ENCODE measurements at regions not wholly inside any gene's neighbourhood (a gene's known extent, or its start where the extent isn't known, plus 50 kb on each side); places are given as distances from the start of the nearest gene placed in this dataset.

DNA sequence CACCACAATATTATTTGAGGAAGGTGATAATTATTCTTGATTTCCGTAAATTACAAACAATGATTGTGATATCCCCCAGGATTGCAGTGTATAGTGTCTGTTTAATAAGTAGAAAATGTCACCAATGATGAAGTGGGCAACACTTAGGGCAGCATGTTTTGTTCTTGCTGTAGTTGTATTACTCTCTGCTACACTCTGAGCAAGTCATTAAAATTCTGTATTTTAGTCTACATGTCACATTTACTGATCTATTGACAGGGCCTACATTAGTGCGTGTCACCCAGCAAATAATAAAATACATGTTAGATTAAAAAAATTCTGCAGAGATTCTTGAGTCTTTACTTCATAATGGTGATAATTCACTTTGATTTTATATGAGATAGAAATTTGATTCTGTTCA is 247.6 kb downstream of the TMX3 start:
- no peak for DNase-seq (ENCODE audit: low read depth)

DNA sequence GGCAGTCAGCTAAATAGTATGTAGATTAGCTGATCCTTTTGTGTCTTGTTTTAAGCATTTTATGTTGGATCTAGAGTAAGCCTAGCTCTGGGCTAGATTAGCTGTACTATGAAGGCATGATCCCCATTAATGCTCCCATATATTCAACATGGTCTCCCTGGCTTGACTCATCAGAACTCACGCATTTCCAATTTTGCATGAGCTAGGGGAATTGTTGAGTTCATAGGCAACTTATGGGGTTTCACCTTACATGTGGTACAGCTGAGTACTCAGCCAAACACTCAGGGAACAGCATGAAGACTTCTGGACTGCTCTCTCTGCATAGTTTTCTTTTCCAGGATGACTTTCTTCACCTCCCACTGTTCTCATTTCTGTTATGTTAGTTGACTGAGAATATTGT is 248.2 kb downstream of the TMX3 start:
- DNase-seq (ENCODE audit: low read depth), result no peak

DNA sequence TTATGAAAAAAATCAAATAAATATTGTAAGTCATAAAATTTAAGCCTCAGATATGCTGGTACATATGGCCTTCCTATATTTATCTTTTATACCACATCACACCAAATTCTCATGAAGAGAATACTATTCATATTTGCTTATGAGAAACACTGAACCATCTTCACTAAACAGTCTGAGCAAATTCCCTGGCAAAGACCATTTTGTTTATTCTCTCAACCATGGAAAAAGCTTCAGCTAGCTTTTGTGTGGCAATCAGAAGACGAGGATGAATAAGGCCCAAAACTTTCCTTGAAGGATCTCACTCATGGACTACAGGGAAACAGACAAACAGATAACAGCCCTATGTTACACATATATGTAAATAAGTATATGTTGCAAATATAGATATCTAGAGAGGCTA is 252.1 kb downstream of the TMX3 start:
- DNase-seq (ENCODE audit: low read depth), result no peak

DNA sequence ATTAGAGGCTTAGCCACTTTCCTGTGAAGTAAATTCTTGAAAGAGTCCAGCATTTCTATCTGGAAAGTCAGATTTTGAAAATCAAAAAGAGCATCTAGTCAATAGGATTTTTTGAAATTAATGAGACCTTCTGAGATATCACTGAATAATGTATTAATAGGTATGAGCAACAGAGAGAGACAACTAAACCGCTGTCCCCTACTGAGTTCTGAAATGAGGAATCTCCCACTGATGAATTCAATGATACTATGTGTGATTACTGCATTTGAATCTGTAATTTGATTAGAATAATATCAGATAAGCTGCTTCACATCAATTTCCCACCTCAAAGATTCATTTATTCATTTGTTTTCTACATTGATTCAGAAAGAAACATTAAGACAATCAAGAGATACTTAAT is 252.8 kb downstream of the TMX3 start:
- no peak for DNase-seq (ENCODE audit: low read depth)

DNA sequence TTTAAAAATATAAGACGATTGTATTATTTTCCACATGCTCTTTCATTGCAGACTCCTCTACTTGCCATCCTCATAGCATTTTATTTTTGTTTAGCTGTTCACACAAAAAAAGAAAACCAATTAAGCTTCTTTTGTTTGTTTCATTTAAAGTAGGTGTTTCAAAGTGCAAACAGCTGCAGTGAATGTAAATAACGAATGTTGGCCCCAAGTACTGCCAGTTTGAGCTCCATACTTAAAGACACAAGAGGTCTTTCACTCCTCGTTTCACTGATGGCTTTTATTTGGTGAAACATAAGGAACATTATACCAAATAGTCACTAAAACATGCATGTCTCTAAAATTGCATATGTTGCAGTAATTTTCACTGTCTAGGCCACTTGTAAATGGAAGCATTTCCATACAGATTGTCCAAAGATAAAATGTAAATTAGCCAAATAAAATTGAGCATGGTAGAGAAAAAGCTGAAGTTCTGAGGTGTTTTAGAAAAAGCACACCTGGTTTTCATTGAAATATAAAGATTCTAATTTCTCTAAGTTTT is 253.4 kb downstream of the TMX3 start:
- DNase-seq (ENCODE audit: low read depth), result no peak

DNA sequence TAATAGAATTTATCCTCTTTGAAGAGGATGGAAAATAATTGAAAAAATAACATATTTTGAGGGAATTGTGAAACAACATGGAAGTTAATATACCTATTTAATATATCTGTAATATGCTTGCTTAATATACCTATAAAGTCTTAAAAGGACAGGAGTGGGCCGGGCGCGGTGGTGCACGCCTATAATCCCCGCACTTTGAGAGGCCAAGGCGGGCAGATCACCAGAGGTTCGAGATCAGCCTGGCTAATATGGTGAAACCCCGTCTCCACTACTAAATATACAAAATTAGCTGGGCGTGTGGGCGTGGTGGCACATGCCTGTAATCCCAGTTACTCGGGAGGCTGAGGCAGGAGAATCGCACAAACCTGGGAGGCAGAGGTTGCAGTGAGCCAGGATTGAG is 254.9 kb downstream of the TMX3 start:
- no peak for DNase-seq (ENCODE audit: low read depth)

DNA sequence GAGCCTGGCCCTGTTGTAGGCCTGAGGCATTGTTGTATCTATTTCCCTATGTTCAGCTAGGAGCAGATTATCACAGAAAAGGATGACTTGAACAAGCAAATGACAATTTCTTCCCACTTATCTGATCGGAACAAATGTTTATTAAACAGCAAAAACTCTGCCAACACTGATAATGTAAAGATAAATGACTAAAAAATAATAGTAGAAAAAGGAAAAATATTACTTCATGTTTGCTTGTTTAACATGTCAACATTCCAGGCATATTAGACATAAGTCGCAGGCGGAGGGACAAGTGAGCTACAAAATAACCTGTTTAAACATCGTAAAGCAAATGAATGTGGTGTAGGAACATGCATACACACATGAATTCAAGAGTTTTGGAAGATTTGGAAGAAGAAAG is 257.9 kb downstream of the TMX3 start:
- DNase-seq (ENCODE audit: low read depth), result no peak

DNA sequence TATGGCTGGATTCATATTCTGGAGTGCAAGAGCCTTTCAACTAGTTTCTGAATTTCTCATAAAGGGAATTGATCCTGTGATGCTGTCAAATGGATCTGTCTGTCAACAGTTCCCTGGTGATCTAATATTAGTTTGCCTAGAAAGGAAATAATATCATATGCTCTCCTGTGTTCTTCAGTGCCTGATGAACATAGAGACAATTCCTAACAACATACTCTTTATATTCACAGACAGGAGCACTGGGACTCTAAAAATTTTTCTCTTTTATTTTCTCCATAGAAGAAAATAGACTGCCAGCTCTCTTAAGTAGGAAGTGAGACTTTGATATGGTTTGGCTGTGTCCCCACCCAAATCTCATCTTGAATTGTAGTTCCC is 259.7 kb downstream of the TMX3 start:
- no peak for DNase-seq (ENCODE audit: low read depth)

DNA sequence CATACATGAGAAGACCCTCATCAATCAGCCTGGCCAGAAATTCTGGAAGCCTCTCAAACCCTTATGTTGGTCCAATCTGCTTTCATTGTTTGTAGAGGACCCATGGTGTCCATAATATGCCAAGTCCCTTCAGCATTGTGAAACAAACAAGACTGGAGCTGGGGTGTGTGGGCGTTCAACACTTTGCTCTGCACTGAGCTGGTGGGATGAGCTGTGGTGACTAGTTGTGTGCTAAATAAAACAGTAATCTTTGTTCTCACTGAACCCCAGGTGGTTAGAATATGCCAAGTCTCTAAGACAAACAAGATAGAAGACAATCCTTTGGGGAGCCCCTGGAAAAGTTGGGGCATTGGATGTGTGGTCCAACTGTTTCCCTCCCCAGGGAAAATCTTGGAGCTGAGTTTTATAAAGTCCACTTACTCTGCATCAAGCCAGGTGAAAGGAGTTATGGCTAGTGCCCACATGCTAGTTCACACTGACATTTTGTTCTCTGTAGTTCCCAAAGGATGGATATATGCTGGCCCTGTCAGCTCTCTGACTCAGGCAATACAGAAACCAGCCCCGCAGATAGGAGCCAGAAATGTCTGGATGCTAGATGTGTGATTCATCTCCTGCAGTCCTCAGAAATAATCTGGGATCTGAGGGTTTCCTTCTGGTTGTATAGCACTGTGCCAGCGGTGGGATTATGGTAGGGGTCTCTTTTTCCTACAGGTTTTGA is 260.2 kb downstream of the TMX3 start:
- peak; percentile 71 for DNase-seq (ENCODE audit: low read depth)

DNA sequence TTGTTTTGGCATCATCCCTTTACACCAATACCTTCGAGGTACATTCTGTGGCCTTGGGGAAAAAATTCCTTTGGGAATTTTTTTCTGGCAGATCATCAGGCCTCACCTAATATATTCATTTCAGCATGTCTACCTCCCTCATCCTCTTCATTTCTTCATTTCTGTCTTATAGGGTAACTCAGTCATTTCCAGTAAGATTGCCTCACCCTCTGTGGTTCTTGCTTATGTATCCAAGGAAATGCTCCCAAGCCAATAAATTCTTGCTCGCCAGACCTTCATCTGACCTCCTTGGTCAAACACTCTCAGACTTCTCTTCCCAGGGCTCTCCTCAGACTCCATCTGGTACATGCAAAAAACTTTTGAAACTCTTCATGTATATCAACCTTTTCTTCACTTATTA is 265.6 kb downstream of the TMX3 start:
- DNase-seq (ENCODE audit: low read depth), result peak; percentile 52

DNA sequence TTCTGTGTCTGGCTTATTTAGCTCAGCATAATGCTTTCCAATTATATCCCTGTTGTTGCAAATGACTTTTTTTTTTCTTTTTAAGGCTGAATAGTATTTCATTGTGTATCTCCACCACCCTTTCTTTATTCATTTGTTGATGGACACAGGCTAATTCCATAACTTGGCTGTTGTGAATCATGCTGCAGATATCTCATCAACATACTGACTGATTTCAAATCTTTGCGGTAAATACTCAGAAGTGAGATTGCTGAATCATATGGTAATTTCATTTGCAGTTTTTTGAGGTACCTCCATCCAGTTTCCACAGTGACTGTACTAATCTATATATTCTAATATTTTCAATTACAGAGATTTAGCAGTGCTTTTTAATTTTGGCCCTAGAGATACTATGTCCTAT is 266.2 kb downstream of the TMX3 start:
- DNase-seq (ENCODE audit: low read depth), result peak; percentile 57

DNA sequence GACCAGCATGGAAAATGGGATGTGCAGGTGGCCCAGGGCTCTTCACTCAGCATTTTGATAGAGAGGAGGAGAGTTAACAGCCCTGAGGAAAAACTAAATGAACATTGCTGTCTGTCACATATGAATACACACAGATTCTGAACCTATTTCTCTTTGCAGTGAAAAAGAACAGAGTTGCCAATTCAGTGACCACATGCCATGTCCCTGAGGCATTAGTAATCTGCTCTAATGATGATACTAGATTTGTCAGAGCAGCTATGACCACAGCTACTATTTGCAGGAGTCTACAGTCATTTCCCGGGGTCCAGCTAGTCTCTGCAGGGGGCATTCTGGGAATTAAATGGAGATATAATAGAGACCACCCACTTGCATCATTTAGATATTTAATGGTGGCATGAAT is 267.6 kb downstream of the TMX3 start:
- DNase-seq (ENCODE audit: low read depth), result peak; percentile 32

DNA sequence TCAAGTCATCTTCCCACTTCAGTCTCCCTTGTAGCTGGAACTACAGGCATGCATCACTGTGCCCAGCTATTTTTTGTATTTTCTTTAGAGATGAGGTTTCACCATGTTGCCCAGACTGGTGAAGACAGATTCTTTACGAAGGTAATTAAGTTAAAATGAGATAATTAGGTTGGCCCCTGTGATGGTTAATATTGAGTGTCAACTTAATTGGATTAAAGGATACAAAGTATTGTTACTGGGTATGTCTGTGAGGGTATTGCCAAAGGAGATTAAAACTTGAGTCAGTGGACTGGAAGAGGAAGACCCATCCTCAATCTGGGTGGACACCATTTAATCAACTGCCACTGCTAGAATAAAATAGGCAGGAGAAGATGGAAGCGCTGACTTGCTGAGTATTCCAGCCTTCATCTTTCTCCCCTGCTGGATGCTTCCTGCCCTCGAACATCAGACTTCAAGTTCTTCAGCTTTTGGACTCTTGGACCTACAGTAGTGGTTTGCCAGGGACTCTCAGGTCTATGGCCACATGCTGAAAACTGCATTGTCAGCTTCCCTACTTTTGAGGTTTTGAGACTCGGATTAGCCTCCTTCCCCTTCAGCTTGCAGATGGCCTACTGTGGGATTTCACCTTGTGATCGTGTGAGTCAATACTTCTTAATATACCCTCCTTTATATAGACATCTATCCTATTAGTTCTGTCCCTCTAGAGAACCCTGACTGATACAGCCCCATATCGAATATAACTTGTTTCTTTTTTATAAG is 269.1 kb downstream of the TMX3 start:
- DNase-seq (ENCODE audit: low read depth), result no peak

DNA sequence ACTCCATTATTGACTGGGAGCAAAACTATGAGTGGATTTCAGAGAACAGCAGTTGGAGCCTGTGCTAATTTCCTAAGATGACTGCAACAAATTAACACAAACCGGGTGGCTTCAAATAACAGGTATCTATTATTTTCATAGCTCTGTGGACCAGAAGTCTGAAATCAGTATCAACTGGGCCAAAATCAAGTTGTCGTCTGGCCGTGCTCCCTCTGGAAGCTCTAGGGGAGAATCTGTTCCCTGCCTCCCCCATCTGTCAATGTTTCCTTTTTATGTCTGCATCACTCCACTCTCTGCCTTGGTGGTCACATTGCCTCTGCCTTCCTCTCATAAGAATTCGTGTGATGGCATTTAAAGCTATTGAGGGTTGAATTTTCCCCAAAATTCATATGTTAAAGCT is 269.8 kb downstream of the TMX3 start:
- DNase-seq (ENCODE audit: low read depth), result no peak

DNA sequence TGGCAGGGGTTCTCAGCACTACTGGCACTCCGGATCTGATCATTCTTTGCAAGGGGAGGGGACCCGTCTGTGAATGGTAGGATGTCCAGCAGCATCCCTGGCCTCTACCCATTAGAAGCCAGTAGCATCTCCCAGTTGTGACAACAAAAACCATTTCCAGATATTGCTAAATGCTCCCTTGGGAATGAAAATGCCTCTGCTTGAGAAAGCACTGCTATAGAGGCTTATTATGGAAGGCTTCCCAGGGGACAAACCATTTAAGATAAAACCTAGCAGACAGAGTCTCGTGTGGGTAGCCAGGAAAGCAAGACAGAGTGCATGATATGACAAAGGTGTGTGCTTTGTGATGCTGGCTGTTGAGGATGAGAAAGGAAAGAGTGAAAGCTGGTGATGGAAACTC is 273.7 kb downstream of the TMX3 start:
- DNase-seq (ENCODE audit: low read depth), result no peak

DNA sequence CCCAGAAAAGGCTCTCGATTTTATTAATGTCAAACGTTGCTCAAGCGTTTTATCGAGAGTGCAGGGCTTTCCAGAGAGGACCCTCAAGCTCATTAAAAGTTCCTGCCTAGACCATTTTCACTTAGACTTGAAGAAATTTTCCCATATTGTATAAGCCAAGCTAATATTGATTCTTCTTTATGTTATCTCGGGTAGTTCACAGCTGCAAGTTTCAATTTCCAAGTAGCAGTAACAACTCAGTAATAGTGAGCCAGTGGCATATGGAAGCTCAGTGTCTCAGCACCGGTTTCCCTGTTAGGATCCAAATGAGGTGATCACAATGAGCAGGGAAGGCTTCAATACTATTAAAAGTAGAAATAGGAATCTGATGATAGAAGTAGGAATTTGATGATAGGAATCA is 274.5 kb downstream of the TMX3 start:
- no peak for DNase-seq (ENCODE audit: low read depth)

DNA sequence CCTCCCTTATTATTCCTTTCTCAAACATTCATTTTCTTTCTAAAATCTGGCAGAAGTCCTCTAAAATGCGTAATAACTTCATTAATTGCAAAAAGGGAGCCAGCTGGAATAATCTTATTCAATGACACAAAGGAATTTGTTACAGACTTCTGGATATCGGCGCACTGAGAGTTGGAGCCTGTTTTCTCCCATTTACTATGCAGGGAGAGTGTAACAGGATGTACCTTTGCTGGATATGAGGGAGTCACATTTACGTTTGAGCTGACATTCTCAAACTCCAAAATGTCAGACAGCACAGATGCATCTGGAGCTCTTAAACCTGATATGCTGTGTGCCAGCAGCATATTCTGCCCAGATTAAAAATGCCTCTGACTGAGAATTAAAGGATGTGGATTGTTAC is 275.3 kb downstream of the TMX3 start:
- no peak for DNase-seq (ENCODE audit: low read depth)

DNA sequence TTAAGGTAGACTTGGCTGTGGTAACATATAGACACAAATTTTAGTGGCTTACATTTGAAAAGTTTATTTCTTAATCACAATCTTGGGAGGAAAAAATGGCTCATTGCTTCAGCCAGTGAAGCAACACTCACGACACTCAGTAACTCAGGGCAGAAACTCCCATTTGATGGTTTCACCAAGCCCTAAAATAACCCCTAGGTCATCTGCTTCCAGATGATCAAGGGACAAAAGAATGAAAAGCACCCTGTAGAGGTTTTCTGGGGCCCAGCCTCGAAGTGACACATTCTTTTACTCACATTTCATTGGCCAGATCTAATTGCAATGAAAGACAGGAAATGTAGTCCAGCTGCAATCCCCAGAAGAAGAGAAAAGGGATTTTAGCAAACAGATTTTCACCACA is 275.9 kb downstream of the TMX3 start:
- DNase-seq (ENCODE audit: low read depth), result peak; percentile 16

DNA sequence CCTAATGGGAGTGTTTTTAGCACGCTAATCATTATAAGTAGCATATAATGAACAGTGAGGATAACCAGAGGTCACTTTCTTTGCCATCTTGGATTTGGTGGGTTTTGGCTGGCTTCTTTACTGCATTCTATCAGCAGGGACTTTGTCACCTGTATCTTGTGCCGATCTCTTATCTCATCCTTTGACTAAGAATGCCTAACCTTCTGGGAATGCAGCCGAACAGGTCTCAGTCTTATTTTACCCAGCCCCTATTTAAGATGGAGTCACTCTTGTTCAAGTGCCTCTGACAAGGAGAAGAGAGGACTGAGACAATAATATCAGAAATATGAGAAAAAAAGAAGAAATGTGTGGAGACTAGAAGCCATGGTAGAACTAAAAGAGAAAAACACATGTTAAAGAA is 276.4 kb downstream of the TMX3 start:
- DNase-seq (ENCODE audit: low read depth), result no peak

DNA sequence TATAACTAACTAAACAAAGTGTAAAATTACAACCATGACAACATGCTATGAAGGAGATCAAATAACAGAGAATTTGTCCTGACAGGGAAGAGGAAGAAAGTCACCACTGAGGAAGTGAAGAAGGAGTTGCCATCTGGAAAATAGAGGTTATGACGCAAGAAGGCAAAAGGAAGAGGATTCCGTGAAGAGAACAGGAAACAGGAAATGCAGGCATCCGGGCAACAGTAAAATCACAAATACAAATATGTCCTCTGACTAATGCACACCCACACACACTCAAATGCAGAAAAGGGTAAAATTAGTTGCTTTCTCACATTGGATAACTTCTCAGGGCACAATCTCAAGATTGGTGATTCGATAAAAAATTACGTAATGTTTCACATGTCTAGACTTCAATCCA is 278.4 kb downstream of the TMX3 start:
- DNase-seq (ENCODE audit: low read depth), result peak; percentile 61

DNA sequence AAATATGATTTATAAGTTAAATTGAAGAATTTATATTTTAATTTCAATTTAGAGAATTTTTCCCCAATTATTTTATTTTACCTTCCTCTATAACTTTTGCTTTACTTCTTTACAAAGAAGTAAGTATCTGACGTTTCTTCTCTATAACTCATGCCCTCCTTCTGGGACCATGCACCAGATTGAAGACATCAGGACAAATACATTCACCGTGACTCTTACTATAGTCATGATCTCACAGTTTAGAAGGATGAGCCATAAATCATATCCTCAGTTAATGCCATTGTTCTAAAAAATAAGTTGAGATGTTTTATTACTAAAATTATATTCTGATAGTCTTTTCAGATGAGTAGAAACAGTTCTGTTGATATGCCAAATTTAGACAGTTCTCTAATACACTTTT is 279.3 kb downstream of the TMX3 start:
- DNase-seq (ENCODE audit: low read depth), result no peak

DNA sequence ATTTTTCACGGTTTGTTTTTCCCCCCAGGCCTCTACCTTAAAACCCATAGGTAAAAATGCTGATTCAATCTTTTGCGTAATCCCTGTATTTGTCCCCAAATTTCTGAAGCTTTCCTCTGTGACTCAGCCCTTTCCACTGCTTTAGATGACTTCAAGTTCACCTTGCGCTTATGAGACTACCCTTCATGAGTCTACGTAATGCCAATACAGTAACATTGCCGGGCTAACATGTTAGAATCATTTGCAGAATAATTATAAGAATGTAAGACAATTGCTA is 283.0 kb downstream of the TMX3 start:
- DNase-seq (ENCODE audit: low read depth), result no peak
